Heart left ventricle (tissue), 16 donors: ENCODE measurements at regions not wholly inside any gene's neighbourhood (a gene's known extent, or its start where the extent isn't known, plus 50 kb on each side); places are given as distances from the start of the nearest gene placed in this dataset.

Experiments
- ATAC-seq, 4 donors: fragments of 200-7000 bp; cut with Tn5 transposase; one replicate each; pipeline ENCODE4 v1.9.1; 2020 to 2022; ENCODE audit warnings: moderate library complexity in 4 of 4, mild to moderate bottlenecking in 3 of 4, moderate number of reproducible peaks in 1 of 4
- DNase-seq, 5 donors: peaks; one replicate each; pipeline ENCODE4 v3.0.0-alpha.2; 2020
- H3K27ac ChIP-seq, 12 donors: fragments of 200-600 bp; sonication (generic) in 4 of 12; one replicate each; pipeline versions ENCODE4 v1.5.0 to v1.8.0; 2016 to 2022; ENCODE audit warnings: mild to moderate bottlenecking in 2 of 12
- H3K27me3 ChIP-seq, 9 donors: fragments of 200-600 bp; sonication (generic) in 2 of 9; one replicate each; pipeline versions ENCODE4 v1.5.1 to v1.8.0; 2016 to 2022; ENCODE audit warnings: mild to moderate bottlenecking in 3 of 9
- H3K36me3 ChIP-seq, 9 donors: fragments of 200-600 bp; sonication (generic) in 2 of 9; one replicate each; pipeline versions ENCODE4 v1.5.0 to v1.8.0; 2018 to 2022; ENCODE audit warnings: mild to moderate bottlenecking in 2 of 9
- H3K4me1 ChIP-seq, 12 donors: fragments of 200-600 bp; sonication (generic) in 4 of 12; one replicate each; pipeline versions ENCODE4 v1.5.0 to v1.8.0; 2016 to 2022; ENCODE audit warnings: mild to moderate bottlenecking in 3 of 12
- H3K4me3 ChIP-seq, 12 donors: fragments of 200-600 bp; sonication (generic) in 4 of 12; one replicate each; pipeline versions ENCODE4 v1.5.0 to v1.8.0; 2017 to 2022; ENCODE audit warnings: mild to moderate bottlenecking in 9 of 12, moderate library complexity in 4 of 12
- H3K9me3 ChIP-seq, 12 donors: fragments of 200-600 bp; sonication (generic) in 4 of 12; one replicate each; pipeline versions ENCODE4 v1.5.0 to v1.8.0; 2016 to 2022; ENCODE audit warnings: mild to moderate bottlenecking in 1 of 12
- POLR2A ChIP-seq, 2 donors: fragments of 450-650 bp; IDR thresholded peaks; one replicate each; pipeline ENCODE4 v1.6.1; 2017; ENCODE audit warnings: antibody characterized with exemption in 2 of 2, mild to moderate bottlenecking in 2 of 2, moderate library complexity in 2 of 2
- WGBS, 4 donors: extraction: QIAGEN DNeasy Blood & Tissue Kit in 2 of 4; methylation state at CpG; one replicate each; pipeline versions ENCODE4 v1.1.5 to v1.1.7; 2013 to 2018; 5-methylcytosine and 5-hydroxymethylcytosine counted together
- intact Hi-C, 10 donors: fragments of 100-400 bp; cut with DNase I; formaldehyde crosslinking; loops; one replicate each; pipeline versions ENCODE4 v1.11.1 to v1.14.2; 2022
- TF ChIP-seq, protein P1 (sequence below), 12 donors: fragments of 200-600 bp; sonication (generic) in 4 of 12; IDR thresholded peaks; one replicate each; pipeline versions ENCODE4 v1.5.0 to v1.8.0; 2018 to 2022; ENCODE audit warnings: antibody characterized with exemption in 12 of 12, mild to moderate bottlenecking in 5 of 12
- donor health status: ischemic (EF 13 %, LVEDD 7.1; RV severe dilation, severe dysfunction).
- donor health status: healthy with polysubstance abuse.
- donor health status: DM: no; HTN: yes; CAD: no.
- donor health status: DM: no; HTN: no; CAD: no.
- donor health status: ischemic (EF 25% LVEDD 6.9; RV normal size, moderate dysfunction).
- donor health status: ischemic (EF 25% LVEDD 5.7; RV mildly dilated, moderate dysfunction).
- donor health status: healthy.
- donor health status: DM: yes; HTN: yes; CAD: no.
- donor health status: ischemic (EF 35%, LVEDD 5.7; RV mildly dilated, moderate dysfunction).
- donor health status: nonischemic (EF 11% LVEDD 7.7; RV severe dilation, severe dysfunction).
- donor health status: DM: yes; HTN: yes; CAD: no.
- donor health status: PGD.
- donor health status: ischemic (EF 29% LVEDD 5.4; RV normal size, mild dysfunction).
- donor health status: nonischemic (EF 23%, LVEDD 6.1; RV moderate dilation, normal function).

DNA sequence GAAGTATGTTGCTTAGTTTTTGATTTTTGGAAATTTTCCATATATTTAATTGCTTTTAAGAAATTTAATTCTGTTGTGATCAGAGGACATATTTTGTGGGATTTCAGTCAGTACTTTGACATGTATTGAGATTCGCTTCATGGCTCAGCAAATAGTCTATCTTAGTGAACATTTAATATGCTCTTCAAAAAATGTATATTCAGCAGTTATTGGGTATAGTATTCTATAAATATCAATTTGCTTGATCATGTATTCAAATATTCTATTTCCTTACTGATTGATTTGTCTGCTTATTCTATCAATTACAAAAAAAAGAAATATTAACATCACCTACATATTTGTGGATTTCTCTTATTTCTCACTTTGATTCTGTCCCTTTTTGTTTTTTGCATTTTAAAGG, 79.5 kb upstream of the HAND1 start:
- DNase-seq = no peak
- peaks cover 0 to 27% (median 8%) of the 10 kb centered on the region in 12 donors for H3K9me3 ChIP-seq
- H3K4me3 ChIP-seq = no peak overlapping the region
- TF ChIP-seq, protein P1, sequence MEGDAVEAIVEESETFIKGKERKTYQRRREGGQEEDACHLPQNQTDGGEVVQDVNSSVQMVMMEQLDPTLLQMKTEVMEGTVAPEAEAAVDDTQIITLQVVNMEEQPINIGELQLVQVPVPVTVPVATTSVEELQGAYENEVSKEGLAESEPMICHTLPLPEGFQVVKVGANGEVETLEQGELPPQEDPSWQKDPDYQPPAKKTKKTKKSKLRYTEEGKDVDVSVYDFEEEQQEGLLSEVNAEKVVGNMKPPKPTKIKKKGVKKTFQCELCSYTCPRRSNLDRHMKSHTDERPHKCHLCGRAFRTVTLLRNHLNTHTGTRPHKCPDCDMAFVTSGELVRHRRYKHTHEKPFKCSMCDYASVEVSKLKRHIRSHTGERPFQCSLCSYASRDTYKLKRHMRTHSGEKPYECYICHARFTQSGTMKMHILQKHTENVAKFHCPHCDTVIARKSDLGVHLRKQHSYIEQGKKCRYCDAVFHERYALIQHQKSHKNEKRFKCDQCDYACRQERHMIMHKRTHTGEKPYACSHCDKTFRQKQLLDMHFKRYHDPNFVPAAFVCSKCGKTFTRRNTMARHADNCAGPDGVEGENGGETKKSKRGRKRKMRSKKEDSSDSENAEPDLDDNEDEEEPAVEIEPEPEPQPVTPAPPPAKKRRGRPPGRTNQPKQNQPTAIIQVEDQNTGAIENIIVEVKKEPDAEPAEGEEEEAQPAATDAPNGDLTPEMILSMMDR (IDR thresholded peaks at IDR 0.05) = no peak
- TF ChIP-seq POLR2A (IDR thresholded peaks at IDR 0.05) = no peak
- no peak overlapping the region for H3K27ac ChIP-seq
- ATAC-seq = no peak
- H3K27me3 ChIP-seq = peaks cover 0 to 2% (median 0%) of the 10 kb centered on the region in 9 donors
- WGBS, 4 donors = 88 to 94% (median 92%) methylated on average over 1 of the region's 1 CpG
- no peaks in the 10 kb centered on the region for H3K4me1 ChIP-seq
- no peaks in the 10 kb centered on the region for H3K36me3 ChIP-seq
- intact Hi-C loops = no loop called here

DNA sequence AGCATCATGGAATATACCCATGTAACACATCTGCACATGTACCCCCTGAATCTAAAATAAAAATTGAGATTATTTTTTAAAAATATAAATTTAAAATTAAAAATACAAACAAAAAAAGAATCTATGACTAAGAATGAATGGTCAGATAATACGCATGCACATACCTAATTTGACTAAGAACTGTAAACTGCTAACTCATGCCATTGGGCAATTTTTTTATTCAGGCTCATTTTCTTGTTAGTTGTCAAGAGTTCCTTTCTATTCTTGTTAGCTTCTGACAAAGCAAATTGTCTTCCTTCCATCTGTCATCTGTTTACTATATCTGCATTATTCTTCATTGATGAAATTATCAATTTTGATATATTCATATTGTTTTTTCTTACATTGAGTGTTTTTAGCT, 69.5 kb upstream of the HAND1 start:
- Histone ChIP-seq H3K36me3 (no peaks in the 10 kb centered on the region), H3K4me3 (no peak overlapping the region), H3K9me3 (peaks cover 0 to 11% (median 0%) of the 10 kb centered on the region in 12 donors), H3K27me3 (peaks cover 0 to 3% (median 0%) of the 10 kb centered on the region in 9 donors), H3K27ac (no peak overlapping the region), H3K4me1 (no peaks in the 10 kb centered on the region)
- ATAC-seq (no peak), DNase-seq (no peak)
- intact Hi-C loops = no loop called here
- no peak for TF ChIP-seq POLR2A (IDR thresholded peaks at IDR 0.05)
- TF ChIP-seq, protein P1 (IDR thresholded peaks at IDR 0.05) = no peak
- 80 to 90% (median 88%) methylated on average over 1 of the region's 1 CpG for WGBS, 4 donors

DNA sequence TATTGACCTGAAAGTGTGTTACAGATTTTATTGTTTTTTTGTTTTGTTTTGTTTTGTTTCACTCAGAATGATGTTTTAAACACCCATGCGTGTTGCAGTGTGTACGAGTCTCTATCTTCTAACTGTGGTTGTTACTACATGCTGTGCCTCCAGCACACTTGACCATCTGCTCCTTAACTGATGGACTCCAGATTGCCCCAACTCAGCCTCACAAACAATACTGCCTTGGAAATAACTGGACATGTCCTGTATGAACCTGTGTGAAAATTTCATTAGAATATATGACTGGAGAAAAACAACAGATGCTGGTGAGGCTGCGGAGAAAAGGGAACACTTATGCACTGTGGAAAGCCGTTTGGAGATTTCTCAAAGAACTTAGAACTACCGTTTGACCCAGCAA, 68.7 kb upstream of the HAND1 start:
- H3K36me3 ChIP-seq = no peaks in the 10 kb centered on the region
- no peak for TF ChIP-seq POLR2A (IDR thresholded peaks at IDR 0.05)
- TF ChIP-seq, protein P1 (IDR thresholded peaks at IDR 0.05) = no peak
- ATAC-seq (no peak), DNase-seq (no peak)
- intact Hi-C loops = no loop called here
- peaks cover 0 to 3% (median 0%) of the 10 kb centered on the region in 12 donors for H3K9me3 ChIP-seq
- no peak overlapping the region for H3K27ac ChIP-seq
- H3K4me1 ChIP-seq = no peaks in the 10 kb centered on the region
- peaks cover 0 to 3% (median 0%) of the 10 kb centered on the region in 9 donors for H3K27me3 ChIP-seq
- 82 to 87% (median 86%) methylated on average over 5 of the region's 5 CpGs for WGBS, 4 donors
- H3K4me3 ChIP-seq = no peak overlapping the region

DNA sequence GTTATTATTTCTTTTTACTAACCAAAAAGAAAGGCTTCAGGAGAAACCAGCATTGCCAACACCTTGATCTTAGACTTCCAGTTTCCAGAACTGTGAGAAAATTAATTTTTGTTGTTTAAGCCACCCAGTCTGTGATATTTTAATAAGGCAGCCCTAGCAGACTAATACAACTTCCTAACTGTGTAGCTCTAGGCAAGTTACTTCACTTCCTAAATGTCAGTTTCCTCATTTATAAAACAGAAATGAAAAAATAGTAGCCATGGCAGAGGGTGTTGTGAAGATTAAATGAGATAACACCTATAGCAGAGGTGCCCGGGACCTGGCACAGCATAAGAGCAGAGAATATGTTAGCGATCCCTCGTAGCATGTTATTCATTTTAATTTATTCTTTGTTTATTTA, 66.6 kb upstream of the HAND1 start:
- TF ChIP-seq, protein P1 (IDR thresholded peaks at IDR 0.05) = no peak
- TF ChIP-seq POLR2A (IDR thresholded peaks at IDR 0.05) = no peak
- Histone ChIP-seq H3K4me1 (no peaks in the 10 kb centered on the region), H3K36me3 (no peaks in the 10 kb centered on the region), H3K9me3 (no peaks in the 10 kb centered on the region), H3K27ac (no peak overlapping the region), H3K27me3 (peaks cover 0 to 15% (median 0%) of the 10 kb centered on the region in 9 donors), H3K4me3 (no peak overlapping the region)
- ATAC-seq = no peak
- DNase-seq = no peak
- WGBS, 4 donors = 82 to 89% (median 85%) methylated on average over 3 of the region's 3 CpGs
- intact Hi-C loops = no loop called here
